GM12878 (cell line): ENCODE measurements at regions not wholly inside any gene's neighbourhood (a gene's known extent, or its start where the extent isn't known, plus 50 kb on each side); places are given as distances from the start of the nearest gene placed in this dataset.

ENCODE experiments used
- ATAC-seq: fragments of 200-7000 bp; cut with Tn5 transposase; 3 replicates; pipeline ENCODE4 v1.9.1; 2020; ENCODE audit warnings: mild to moderate bottlenecking, moderate library complexity
- BruUV-seq: library from RNA; stranded (reverse); fragments of 400-500 nt; replicated peaks from 2 replicates; lab custom pipeline; 2021; lab: Mats Ljungman, UMichigan
- CTCF ChIA-PET: fragments of 300-600 bp; sonication (Branson Sonifier 250); formaldehyde crosslinking; extraction: SDS; loops from one replicate; lab custom pipeline; 2021; ENCODE audit warnings: inconsistent platforms; lab: Yijun Ruan, JAX
- POLR2A ChIA-PET: fragments of 350-600 bp; formaldehyde crosslinking; extraction: SDS; loops from one replicate; lab custom pipeline; 2021; ENCODE audit warnings: inconsistent platforms; lab: Charles Lee
- RAD21 ChIA-PET: fragments of 300-600 bp; sonication (Branson Sonifier 250); formaldehyde crosslinking; loops from one replicate; lab custom pipeline; 2023; ENCODE audit warnings: antibody characterized with exemption; ENCODE audit not compliant: unreplicated experiment; lab: Charles Lee
- SMC1A ChIA-PET: fragments of 300-600 bp; sonication (Branson Sonifier 250); formaldehyde crosslinking; loops from one replicate; lab custom pipeline; 2023; ENCODE audit not compliant: unreplicated experiment, uncharacterized antibody; lab: Charles Lee
- DNase-seq: peaks from one replicate; pipeline ENCODE4 v3.0.0-alpha.2; 2011; ENCODE audit warnings: low read depth, low spot score
- FAIRE-seq: peaks from 3 replicates; lab custom pipeline; 2011; peaks lifted over from hg19 to GRCh38; lab: Jason Lieb, UNC
- H2AFZ ChIP-seq: 2 replicates; pipeline ENCODE4 v1.6.0; 2011; ENCODE audit warnings: low read depth, low read length, control low read depth; ENCODE audit not compliant: control insufficient read depth
- H3K27ac ChIP-seq: 2 replicates; pipeline ENCODE4 v1.5.1; 2011; ENCODE audit warnings: control low read depth; ENCODE audit not compliant: control insufficient read depth, insufficient read depth
- H3K27me3 ChIP-seq, 2 experiments: replicated peaks in 1 of 2; 2 replicates each; pipeline versions ENCODE4 v1.6.0 to v1.6.1; 2011; ENCODE audit warnings: low read length in 1 of 2; ENCODE audit not compliant: control insufficient read depth in 2 of 2, insufficient read depth in 2 of 2
- H3K36me3 ChIP-seq, 2 experiments: 2 replicates each; pipeline ENCODE4 v1.5.1; 2011; ENCODE audit warnings: low read length in 1 of 2; ENCODE audit not compliant: control insufficient read depth in 2 of 2, insufficient read depth in 2 of 2
- H3K4me1 ChIP-seq: 2 replicates; pipeline ENCODE4 v1.6.1; 2011; ENCODE audit warnings: mild to moderate bottlenecking, low read length, moderate library complexity, mixed read lengths; ENCODE audit not compliant: control insufficient read depth, insufficient read depth
- H3K4me2 ChIP-seq: 2 replicates; pipeline ENCODE4 v1.6.0; 2011; ENCODE audit warnings: control low read depth; ENCODE audit not compliant: control insufficient read depth, insufficient read depth
- H3K4me3 ChIP-seq: fragments of 200-600 bp; sonication (generic); 2 replicates; pipeline ENCODE4 v1.5.1; 2016
- H3K79me2 ChIP-seq: 2 replicates; pipeline ENCODE4 v1.6.0; 2011; ENCODE audit warnings: low read length; ENCODE audit not compliant: control insufficient read depth, insufficient read depth
- H3K9ac ChIP-seq: 2 replicates; pipeline ENCODE4 v1.8.0; 2011; ENCODE audit warnings: low read length, control low read depth, mixed read lengths; ENCODE audit not compliant: control insufficient read depth, insufficient read depth
- H3K9me3 ChIP-seq: replicated peaks from 3 replicates; pipeline ENCODE4 v1.5.1; 2011; ENCODE audit warnings: mild to moderate bottlenecking, low read length; ENCODE audit not compliant: control insufficient read depth, insufficient read depth
- H4K20me1 ChIP-seq: 2 replicates; pipeline ENCODE4 v1.6.0; 2011; ENCODE audit not compliant: control insufficient read depth, insufficient read depth
- BHLHE40 ChIP-seq, 2 experiments: fragments of 450-650 bp in 1 of 2; IDR thresholded peaks; 2 replicates each; pipeline ENCODE4 v1.6.1; 2011 to 2017; ENCODE audit warnings: low read depth in 2 of 2, borderline replicate concordance in 1 of 2, improper control_type of control experiment in 1 of 2, low read length in 1 of 2, mild to moderate bottlenecking in 1 of 2
- CHD4 ChIP-seq: fragments of 200-600 bp; sonication (generic); IDR thresholded peaks from 2 replicates; pipeline ENCODE4 v1.6.1; 2016; ENCODE audit warnings: mild to moderate bottlenecking
- E2F8 ChIP-seq: fragments of 450-650 bp; IDR thresholded peaks from 2 replicates; pipeline ENCODE4 v1.6.1; 2018; ENCODE audit warnings: mild to moderate bottlenecking, low read depth, moderate library complexity; ENCODE audit not compliant: partially characterized antibody
- ETV6 ChIP-seq, 2 experiments: fragments of 450-650 bp in 1 of 2; IDR thresholded peaks in 1 of 2; conservative IDR thresholded peaks in 1 of 2; 2 replicates each; pipeline ENCODE4 v1.6.1; 2014; ENCODE audit warnings: antibody characterized with exemption in 1 of 2, borderline replicate concordance in 1 of 2, low read depth in 1 of 2, mild to moderate bottlenecking in 1 of 2, moderate library complexity in 1 of 2
- HCFC1 ChIP-seq: fragments of 150-350 bp; IDR thresholded peaks from 2 replicates; pipeline ENCODE4 v1.6.1; 2014; ENCODE audit warnings: low read length
- HDAC6 ChIP-seq: fragments of 200-600 bp; sonication (generic); IDR thresholded peaks from one replicate; pipeline ENCODE4 v1.8.0; 2017; ENCODE audit warnings: antibody characterized with exemption; ENCODE audit not compliant: unreplicated experiment
- IKZF1 ChIP-seq: fragments of 450-650 bp; conservative IDR thresholded peaks from 2 replicates; pipeline ENCODE4 v1.6.1; 2017; ENCODE audit warnings: antibody characterized with exemption, mild to moderate bottlenecking
- IRF5 ChIP-seq: fragments of 450-650 bp; IDR thresholded peaks from 2 replicates; pipeline ENCODE4 v1.6.1; 2017; ENCODE audit warnings: borderline replicate concordance
- MAX ChIP-seq: IDR thresholded peaks from 2 replicates; pipeline ENCODE4 v1.6.1; 2012; ENCODE audit warnings: low read depth, low read length, improper control_type of control experiment
- MXI1 ChIP-seq: fragments of 150-350 bp; IDR thresholded peaks from 2 replicates; pipeline ENCODE4 v1.6.1; 2011; ENCODE audit warnings: low read depth, mild to moderate bottlenecking, inconsistent platforms, low read length, improper control_type of control experiment
- SMARCA5 ChIP-seq: fragments of 450-650 bp; IDR thresholded peaks from 2 replicates; pipeline ENCODE4 v1.6.1; 2017; ENCODE audit warnings: mild to moderate bottlenecking
- STAT3 ChIP-seq: IDR thresholded peaks from 2 replicates; pipeline ENCODE4 v1.6.1; 2011; ENCODE audit warnings: low read depth, low read length, improper control_type of control experiment
- TBL1XR1 ChIP-seq: IDR thresholded peaks from 2 replicates; pipeline ENCODE4 v1.6.1; 2012; ENCODE audit warnings: low read depth, low read length, improper control_type of control experiment
- WRNIP1 ChIP-seq: IDR thresholded peaks from 2 replicates; pipeline ENCODE4 v1.6.1; 2011; ENCODE audit warnings: low read depth, low read length, improper control_type of control experiment, borderline replicate concordance
- ZBTB11 ChIP-seq: fragments of 450-650 bp; formaldehyde crosslinking; IDR thresholded peaks from 2 replicates; pipeline ENCODE4 v1.5.0; 2022; ENCODE audit warnings: mild to moderate bottlenecking, missing genetic modification characterization
- WGBS: methylation state at CpG from one replicate; pipeline ENCODE4 v1.1.6; 2016; ENCODE audit warnings: low lambda C conversion rate; ENCODE audit not compliant: insufficient replicate concordance, insufficient coverage; ENCODE audit errors: missing lambda C conversion rate; 5-methylcytosine and 5-hydroxymethylcytosine counted together
- in situ Hi-C: fragments of 300-500 bp; cut with MboI; formaldehyde crosslinking; loops from 9 replicates; pipeline ENCODE4 v1.14.3; 2018; ENCODE audit warnings: mixed read lengths
- intact Hi-C: fragments of 100-400 bp; cut with micrococcal nuclease; formaldehyde crosslinking; loops from one replicate; pipeline ENCODE4 v1.14.2; 2022; ENCODE audit not compliant: unreplicated experiment

- in situ Hi-C loops, result no loop called here
- RAD21 ChIA-PET, result no interaction called here
- CTCF ChIA-PET, result interaction anchor here (0.8 to 1.0 kb wide), 2 partner anchors 231 to 316 kb away, joined by 3 read pairs; no protein-coding TSS in a partner anchor
- H3K79me2 ChIP-seq, result no peaks in the 10 kb centered on the region
- no peak for DNase-seq
- POLR2A ChIA-PET, result no interaction called here
- H3K4me2 ChIP-seq, result no peak overlapping the region
- no peaks in the 10 kb centered on the region for H3K36me3 ChIP-seq
- ATAC-seq, result no peak
- peaks cover 6% of the 10 kb centered on the region; the same call in 1 of the 2 replicates for H3K4me1 ChIP-seq
- H3K27me3 ChIP-seq, result no peaks in the 10 kb centered on the region
- no peak overlapping the region for H3K27ac ChIP-seq
- H3K4me3 ChIP-seq, result no peak overlapping the region
- H2AFZ ChIP-seq, result no peak overlapping the region
- no peak for FAIRE-seq
- no peak overlapping the region for H3K9ac ChIP-seq
- WGBS, result 51% methylated on average over 4 of the region's 4 CpGs
- no TSS peak for BruUV-seq
- SMC1A ChIA-PET, result no interaction called here
- H3K9me3 ChIP-seq, result no peaks in the 10 kb centered on the region
- H4K20me1 ChIP-seq, result no peaks in the 10 kb centered on the region
- intact Hi-C loops, result no loop called here
- TF ChIP-seq E2F8 (no peak), CHD4 (no peak), MXI1 (no peak), ETV6 (conservative IDR thresholded peaks at IDR 0.05 in 1 of 2, IDR thresholded peaks at IDR 0.05 in 1 of 2; ENCODE audit: borderline replicate concordance in 1 of 2, low read depth in 1 of 2) (no peak), IKZF1 (no peak), TBL1XR1 (no peak), IRF5 (no peak), STAT3 (no peak), HDAC6 (no peak), ZBTB11 (no peak), HCFC1 (no peak), BHLHE40 (IDR thresholded peaks at IDR 0.05; ENCODE audit: borderline replicate concordance in 1 of 2, low read depth in 2 of 2, low read length in 1 of 2) (no peak), WRNIP1 (no peak), SMARCA5 (no peak), MAX (no peak)
Measured at GRCh38 chr22:26994801-26995200, 337.4 kb downstream of the MIAT start.
